Non-pigmented ciliary epithelial cell (primary cell): ENCODE measurements at regions not wholly inside any gene's neighbourhood (a gene's known extent, or its start where the extent isn't known, plus 50 kb on each side); places are given as distances from the start of the nearest gene placed in this dataset.
A peak's percentile ranks its signal among the peaks of the same experiment; 100 is the strongest.

Experiments
- DNase-seq: peaks from one replicate; pipeline ENCODE4 v3.0.0-alpha.2; 2010; ENCODE audit warnings: low read depth

GRCh38 chr3:117617906-117618305, 908.3 kb downstream of the TUSC7 start:
- no peak for DNase-seq

DNA sequence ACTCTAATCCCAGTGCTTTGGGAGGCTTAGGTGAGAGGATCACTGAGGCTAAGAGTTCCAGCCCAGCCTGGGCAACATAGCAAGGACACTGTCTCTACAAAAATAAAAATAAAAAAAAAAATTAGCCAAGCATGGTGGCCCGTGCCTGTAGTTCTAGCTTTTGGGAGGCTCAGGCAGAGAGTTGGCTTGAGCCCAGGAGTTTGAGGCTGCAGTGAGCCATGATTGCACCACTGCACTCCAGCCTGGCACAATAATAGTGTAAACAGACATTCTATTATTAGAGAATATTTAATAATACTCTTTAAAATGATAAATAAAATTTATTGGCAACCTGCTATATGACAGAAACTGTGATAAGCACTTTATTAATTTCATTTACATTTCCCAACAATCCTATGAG, 908.9 kb downstream of the TUSC7 start:
- no peak for DNase-seq

DNA sequence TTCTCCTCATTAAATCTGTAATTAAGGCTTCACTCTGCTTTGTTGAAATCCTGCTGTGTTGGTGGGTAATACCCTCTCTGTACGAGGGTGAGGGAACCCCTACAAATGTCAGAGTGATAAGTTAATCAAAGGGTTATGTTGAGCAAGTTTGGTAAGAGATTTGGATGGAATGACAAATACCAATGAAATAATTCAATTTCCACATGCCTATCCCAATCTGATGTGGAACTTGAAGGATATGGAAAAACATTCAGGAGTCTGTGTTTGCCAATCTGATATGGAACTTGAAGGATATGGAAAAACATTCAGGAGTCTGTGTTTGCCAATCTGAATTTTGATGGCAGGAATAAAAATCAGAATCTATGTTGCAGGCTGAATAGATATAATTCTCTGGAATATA, 910.2 kb downstream of the TUSC7 start:
- DNase-seq = no peak

DNA sequence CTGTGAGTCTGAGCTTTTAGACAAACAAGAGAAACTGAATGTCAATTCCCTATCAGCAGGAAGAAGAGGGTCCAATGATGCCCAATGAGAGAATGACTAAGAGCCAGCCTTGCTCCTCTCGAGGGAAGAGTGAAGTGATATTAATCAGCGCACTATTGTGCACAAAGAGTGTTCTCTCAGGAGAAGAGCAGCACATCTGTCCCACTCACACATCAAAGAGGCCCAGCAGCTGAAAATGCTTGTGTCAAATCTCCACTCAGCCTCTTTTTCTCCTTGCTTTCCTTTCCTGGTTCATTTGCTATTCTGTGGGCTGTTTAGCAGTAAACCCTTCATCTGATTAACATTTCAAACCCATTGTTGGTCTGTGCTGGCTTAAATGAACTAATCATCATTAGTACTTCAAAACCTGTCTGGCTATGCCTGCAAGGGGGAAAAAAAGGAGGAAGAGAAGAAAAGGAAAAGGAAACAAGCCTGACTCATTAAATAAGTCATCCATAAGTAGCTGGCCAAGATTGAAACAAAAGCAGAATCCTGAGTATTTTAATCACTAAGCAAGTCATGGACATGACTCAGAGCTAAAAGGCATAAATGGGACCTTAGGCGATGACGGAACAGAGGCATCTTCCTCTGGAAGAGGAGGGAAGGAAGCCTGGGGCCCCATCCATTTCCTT, 912.7 kb downstream of the TUSC7 start:
- peak; percentile 30 for DNase-seq

- no peak for DNase-seq
Observed at GRCh38 chr3:117624424-117624823, 914.8 kb downstream of the TUSC7 start.

- DNase-seq = no peak
Observed at GRCh38 chr3:117625174-117625573, 915.6 kb downstream of the TUSC7 start.

- no peak for DNase-seq
Observed at GRCh38 chr3:117626577-117626976, 917.0 kb downstream of the TUSC7 start.

DNA sequence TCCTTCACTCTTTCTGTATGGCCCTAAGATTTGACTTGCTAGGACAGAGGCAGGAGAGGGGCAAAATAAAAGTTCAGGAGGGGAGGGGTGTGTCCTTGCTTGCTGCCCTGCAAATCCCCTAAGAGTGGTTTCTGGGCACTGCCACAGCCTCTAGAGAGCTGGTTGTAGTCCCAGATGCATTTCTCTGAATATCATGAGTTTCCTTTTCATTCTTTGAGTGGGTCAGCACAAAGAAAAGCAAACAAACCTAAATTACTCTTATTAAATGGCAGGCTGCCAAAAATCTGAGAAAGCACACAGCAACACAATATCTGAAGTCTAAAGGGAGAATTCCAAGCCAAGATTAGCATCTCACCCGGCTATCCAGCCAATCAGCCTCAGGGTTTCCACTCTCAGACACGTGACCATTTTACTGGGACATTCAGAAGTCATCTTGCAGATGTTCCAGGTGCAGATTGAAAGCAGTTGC, 919.3 kb downstream of the TUSC7 start:
- peak; percentile 44 for DNase-seq

GRCh38 chr3:117629505-117629904, 919.9 kb downstream of the TUSC7 start:
- no peak for DNase-seq

GRCh38 chr3:117630469-117630868, 920.9 kb downstream of the TUSC7 start:
- DNase-seq = no peak

DNA sequence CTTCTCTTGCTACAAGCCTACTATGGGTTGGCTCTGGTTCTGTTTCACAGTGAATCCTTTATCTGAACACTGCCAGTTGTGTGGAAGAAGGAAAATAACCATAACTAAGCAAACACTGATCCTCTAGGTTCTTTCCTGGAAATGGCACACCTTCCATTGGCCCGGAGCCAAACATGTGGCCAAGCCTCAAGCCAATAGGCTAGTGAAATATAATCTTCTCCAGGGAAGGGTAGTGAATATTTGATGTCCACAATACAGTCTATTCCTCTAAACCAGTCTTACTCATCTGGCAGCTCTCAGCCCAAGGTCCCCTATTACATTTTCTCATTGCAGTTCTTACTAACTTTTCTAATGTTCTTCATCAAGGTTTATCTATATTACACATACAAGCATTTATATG, 921.3 kb downstream of the TUSC7 start:
- DNase-seq = no peak

DNA sequence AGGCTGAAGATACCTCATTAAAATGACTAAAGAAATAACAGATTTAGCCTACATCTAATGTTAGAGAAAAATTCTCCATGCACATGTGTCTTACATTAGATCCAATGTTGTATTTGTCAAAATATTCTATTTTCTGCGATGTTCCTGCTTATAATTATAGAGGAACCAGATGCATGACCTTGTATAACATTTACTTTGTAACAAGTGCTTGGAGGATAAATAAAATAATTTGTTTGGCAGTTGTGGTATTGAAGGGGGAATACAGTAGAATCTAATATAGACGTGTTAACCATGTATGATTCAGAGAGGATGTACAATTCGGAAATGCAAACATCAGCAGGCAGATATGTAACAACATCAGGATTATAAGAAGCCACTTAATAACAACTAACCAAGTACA, 922.2 kb downstream of the TUSC7 start:
- no peak for DNase-seq

DNA sequence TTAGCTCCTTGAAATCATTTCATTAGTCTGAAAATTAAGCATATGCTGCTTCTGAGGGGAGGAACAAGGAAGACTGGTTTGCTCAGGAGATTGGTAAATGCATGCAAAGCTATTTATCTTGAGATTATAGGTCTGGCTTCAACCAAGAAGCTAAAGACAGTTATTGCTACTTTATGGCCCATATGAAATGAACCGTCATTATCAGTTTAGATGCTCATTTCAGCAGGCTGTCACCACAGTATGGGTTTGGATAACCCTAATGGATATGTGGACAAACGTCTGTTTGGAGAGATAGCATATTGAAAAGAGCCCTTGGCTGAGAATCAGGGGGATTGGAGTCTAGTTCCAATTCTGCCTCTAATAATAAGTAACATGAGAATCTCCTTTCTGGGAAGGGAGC, 922.6 kb downstream of the TUSC7 start:
- no peak for DNase-seq

DNA sequence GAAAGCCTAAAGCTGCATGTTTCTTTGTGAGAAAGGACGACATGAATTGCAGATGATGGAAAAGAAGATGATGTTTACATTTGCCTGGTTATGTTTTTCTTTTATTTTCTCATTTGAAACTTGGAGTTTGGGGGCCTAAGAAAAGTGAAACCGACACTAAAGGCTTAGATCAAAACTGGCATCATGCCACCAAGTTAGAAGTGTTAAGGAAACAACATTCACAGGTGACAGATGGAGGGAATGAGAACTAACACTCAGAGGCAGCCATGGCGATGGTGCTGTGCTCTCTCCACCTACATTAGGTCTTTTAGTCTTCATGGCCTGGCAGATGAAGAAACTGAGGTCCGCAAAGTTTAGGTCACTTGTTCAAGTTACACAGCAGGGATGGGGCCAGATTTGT, 923.6 kb downstream of the TUSC7 start:
- no peak for DNase-seq

DNA sequence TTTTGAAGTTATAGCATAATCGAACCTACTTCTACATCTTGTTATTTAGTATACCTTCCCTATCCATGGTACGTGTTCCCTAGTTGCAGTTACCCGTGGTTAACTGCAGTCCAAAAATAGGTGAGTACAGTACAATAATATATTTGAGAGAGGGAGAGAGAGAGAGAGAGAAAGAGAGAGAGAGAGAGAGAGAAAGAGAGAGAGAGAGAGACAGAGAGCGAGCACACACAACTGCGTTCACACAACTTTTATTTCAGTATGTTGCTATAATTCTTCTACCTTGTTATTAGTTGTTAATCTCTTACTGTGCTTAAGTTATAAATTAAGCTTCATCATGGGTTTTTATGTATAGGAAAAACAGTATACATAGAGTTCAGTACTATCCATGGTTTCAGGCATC, 928.1 kb downstream of the TUSC7 start:
- DNase-seq = no peak

DNA sequence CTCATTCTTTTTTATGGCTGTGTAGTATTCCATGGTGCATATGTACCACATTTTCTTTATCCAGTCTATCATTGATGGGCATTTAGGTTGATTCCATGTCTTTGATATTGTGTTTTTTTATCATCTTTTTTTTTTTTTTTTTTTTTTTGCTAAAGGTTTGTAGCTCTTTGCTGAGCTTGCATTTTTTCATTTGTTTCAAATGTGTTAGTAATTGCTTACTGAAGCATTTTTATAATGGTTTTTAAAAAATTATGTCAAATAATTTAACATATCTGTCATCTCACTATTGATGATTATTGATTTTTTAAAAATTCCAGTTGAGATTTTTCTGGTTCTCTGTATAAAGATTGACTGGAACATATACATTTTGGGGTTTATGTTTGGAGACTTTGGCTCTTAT, 934.6 kb downstream of the TUSC7 start:
- no peak for DNase-seq

- DNase-seq = no peak
Observed at GRCh38 chr3:117645561-117646242, 936.1 kb downstream of the TUSC7 start.

GRCh38 chr3:117647435-117647834, 937.9 kb downstream of the TUSC7 start:
- no peak for DNase-seq

GRCh38 chr3:117651246-117651645, 941.7 kb downstream of the TUSC7 start:
- DNase-seq = no peak

- no peak for DNase-seq
Observed at GRCh38 chr3:117656391-117656790, 946.8 kb downstream of the TUSC7 start.

DNA sequence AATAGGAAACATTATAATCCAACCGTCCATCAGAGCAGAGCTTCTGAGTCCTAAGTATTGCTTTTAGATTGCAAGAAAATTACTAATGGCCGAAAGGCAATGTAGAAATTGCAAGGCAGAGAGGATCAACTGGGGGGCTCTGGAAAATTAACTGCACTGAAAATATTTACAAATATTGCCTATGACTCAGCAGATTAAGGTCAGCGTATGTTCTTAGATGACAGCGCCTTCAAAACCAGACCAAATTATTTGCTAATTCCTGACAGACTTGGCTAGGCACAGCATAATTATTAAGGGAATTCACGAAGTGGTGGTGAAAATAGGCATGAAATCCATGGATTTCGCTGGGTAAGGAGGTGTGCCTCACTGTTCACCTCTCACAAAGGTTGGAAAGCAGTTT, 947.7 kb downstream of the TUSC7 start:
- no peak for DNase-seq

- DNase-seq = peak; percentile 53
Observed at GRCh38 chr3:117660941-117661817, 951.6 kb downstream of the TUSC7 start.

- DNase-seq = no peak
Observed at GRCh38 chr3:117661818-117662095, 952.2 kb downstream of the TUSC7 start.
